ENCODE measurements at regions not wholly inside any gene's neighbourhood (a gene's known extent, or its start where the extent isn't known, plus 50 kb on each side); places are given as distances from the start of the nearest gene placed in this dataset.

DNA sequence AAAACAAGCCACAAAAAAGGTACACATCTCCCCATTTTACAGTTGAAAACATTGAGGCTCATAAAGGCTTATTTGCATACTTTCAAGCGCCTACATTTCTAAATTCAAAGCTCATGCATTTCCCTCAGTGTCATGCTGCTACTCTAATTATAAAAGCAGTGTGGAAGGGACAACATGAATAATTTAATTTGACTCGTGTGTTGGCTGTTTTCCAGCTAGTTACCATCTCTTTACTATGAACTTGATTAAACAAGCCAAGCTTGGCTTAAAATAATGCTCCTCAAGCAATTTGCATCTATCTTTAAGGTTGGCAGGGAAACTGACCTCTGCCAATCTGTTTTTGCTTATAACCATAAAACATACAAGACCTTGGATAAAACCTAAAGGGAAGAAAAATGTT, 252.5 kb upstream of the NEIL3 start:
- H3K9me3 Mint-ChIP-seq (ENCODE audit: unreplicated experiment): no peaks in the 10 kb centered on the region
- H3K9me3 ChIP-seq: no peaks in the 10 kb centered on the region
- DNase-seq: no peak
- H3K36me3 ChIP-seq (ENCODE audit: control insufficient read depth, insufficient read depth, low read length): no peaks in the 10 kb centered on the region
- H3K4me3 Mint-ChIP-seq (ENCODE audit: unreplicated experiment): no peak overlapping the region
- H3K4me1 ChIP-seq: no peaks in the 10 kb centered on the region
- POLR2A ChIA-PET: no interaction called here
- CTCF ChIA-PET: interaction anchor here (1.0 kb wide), 1 partner anchor 10 kb away, joined by 6 read pairs; no protein-coding TSS in a partner anchor
- H3K27me3 Mint-ChIP-seq (ENCODE audit: insufficient read depth, unreplicated experiment): no peaks in the 10 kb centered on the region
- no peaks in the 10 kb centered on the region for H3K36me3 Mint-ChIP-seq (ENCODE audit: insufficient read depth, unreplicated experiment)
- H3K4me3 ChIP-seq (ENCODE audit: low read depth, low read length): no peak overlapping the region
- TF ChIP-seq, protein P1, sequence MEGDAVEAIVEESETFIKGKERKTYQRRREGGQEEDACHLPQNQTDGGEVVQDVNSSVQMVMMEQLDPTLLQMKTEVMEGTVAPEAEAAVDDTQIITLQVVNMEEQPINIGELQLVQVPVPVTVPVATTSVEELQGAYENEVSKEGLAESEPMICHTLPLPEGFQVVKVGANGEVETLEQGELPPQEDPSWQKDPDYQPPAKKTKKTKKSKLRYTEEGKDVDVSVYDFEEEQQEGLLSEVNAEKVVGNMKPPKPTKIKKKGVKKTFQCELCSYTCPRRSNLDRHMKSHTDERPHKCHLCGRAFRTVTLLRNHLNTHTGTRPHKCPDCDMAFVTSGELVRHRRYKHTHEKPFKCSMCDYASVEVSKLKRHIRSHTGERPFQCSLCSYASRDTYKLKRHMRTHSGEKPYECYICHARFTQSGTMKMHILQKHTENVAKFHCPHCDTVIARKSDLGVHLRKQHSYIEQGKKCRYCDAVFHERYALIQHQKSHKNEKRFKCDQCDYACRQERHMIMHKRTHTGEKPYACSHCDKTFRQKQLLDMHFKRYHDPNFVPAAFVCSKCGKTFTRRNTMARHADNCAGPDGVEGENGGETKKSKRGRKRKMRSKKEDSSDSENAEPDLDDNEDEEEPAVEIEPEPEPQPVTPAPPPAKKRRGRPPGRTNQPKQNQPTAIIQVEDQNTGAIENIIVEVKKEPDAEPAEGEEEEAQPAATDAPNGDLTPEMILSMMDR (IDR thresholded peaks at IDR 0.05; ENCODE audit: insufficient read depth in 1 of 2, low read depth in 1 of 2, low read length in 1 of 2, severe bottlenecking in 1 of 2, unreplicated experiment in 1 of 2): no peak
- no peak overlapping the region for H3K27ac Mint-ChIP-seq (ENCODE audit: unreplicated experiment)
- H3K27me3 ChIP-seq (replicated peaks; ENCODE audit: control insufficient read depth, insufficient read depth, low read length): no peaks in the 10 kb centered on the region
- H3K4me1 Mint-ChIP-seq (ENCODE audit: low read depth, unreplicated experiment): no peaks in the 10 kb centered on the region
- intact Hi-C loops (cut with micrococcal nuclease; ENCODE audit: unreplicated experiment): no loop called here
- BruUV-seq (replicated peaks): no TSS peak

DNA sequence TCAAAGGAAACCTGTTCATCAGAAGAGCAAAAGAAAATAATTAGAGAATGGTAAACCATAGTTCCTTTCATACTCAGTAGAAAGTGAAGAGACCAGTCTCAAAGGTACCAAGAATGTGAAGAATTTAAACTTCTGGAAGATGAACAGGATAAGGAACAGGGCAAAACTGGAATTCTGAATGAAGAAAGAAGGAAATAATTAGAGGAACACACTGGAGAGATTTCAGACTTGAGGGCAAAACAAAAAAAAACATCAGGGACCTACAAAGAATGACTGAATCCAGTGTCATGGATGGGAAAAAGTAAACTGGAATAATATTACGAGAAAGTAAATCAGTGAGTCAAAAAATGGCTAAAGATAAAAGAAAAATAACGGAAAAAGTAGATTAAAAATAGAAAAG, 245.6 kb upstream of the NEIL3 start:
- Histone ChIP-seq H3K4me1 (no peaks in the 10 kb centered on the region), H3K4me3 (ENCODE audit: low read depth, low read length) (no peak overlapping the region), H3K9me3 (no peaks in the 10 kb centered on the region), H3K36me3 (ENCODE audit: control insufficient read depth, insufficient read depth, low read length) (no peaks in the 10 kb centered on the region), H3K27me3 (replicated peaks; ENCODE audit: control insufficient read depth, insufficient read depth, low read length) (no peaks in the 10 kb centered on the region)
- no peak overlapping the region for H3K27ac Mint-ChIP-seq (ENCODE audit: unreplicated experiment)
- H3K4me3 Mint-ChIP-seq (ENCODE audit: unreplicated experiment): no peak overlapping the region
- CTCF ChIA-PET: no interaction called here
- H3K27me3 Mint-ChIP-seq (ENCODE audit: insufficient read depth, unreplicated experiment): no peaks in the 10 kb centered on the region
- POLR2A ChIA-PET: no interaction called here
- no peak for DNase-seq
- H3K36me3 Mint-ChIP-seq (ENCODE audit: insufficient read depth, unreplicated experiment): no peaks in the 10 kb centered on the region
- H3K9me3 Mint-ChIP-seq (ENCODE audit: unreplicated experiment): no peaks in the 10 kb centered on the region
- TF ChIP-seq, protein P1 (IDR thresholded peaks at IDR 0.05; ENCODE audit: insufficient read depth in 1 of 2, low read depth in 1 of 2, low read length in 1 of 2, severe bottlenecking in 1 of 2, unreplicated experiment in 1 of 2): no peak
- no peaks in the 10 kb centered on the region for H3K4me1 Mint-ChIP-seq (ENCODE audit: low read depth, unreplicated experiment)
- intact Hi-C loops (cut with micrococcal nuclease; ENCODE audit: unreplicated experiment): no loop called here
- no TSS peak for BruUV-seq (replicated peaks)

DNA sequence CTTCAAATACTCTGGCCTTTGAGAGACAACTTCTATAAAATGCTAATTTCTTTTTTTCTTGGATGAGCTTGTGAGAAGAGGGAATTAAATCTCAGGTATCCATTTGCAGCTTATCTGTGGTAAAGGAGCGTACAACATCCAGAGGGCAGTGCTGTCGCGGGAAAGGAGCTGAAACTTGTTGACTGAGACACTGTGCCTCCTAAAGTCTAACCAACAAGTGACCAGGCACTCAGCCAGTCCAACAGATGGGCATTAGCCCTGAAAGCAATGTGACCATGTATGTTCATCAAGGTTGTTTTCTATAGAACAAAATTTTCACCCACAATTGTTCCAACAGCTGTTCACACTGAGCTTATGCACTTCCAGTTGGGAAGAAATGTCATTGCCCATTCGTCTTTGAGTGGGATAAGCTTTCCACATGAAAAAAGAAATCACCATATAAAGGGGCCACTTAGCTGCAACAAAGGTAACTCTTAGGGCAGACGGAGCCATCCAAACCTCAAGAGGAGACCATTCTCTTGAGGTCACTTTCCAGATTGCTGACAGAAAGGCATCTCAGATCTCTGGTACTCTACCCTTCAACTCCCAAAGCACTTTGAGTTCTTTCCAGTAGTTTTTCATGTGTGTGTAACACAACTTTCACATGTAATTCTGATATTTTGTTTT, 244.8 kb upstream of the NEIL3 start:
- Mint-ChIP-seq H3K4me3 (ENCODE audit: unreplicated experiment) (no peak overlapping the region), H3K4me1 (ENCODE audit: low read depth, unreplicated experiment) (no peaks in the 10 kb centered on the region), H3K27ac (ENCODE audit: unreplicated experiment) (no peak overlapping the region), H3K9me3 (ENCODE audit: unreplicated experiment) (no peaks in the 10 kb centered on the region), H3K36me3 (ENCODE audit: insufficient read depth, unreplicated experiment) (no peaks in the 10 kb centered on the region), H3K27me3 (ENCODE audit: insufficient read depth, unreplicated experiment) (no peaks in the 10 kb centered on the region)
- CTCF ChIA-PET: no interaction called here
- Histone ChIP-seq H3K4me1 (no peaks in the 10 kb centered on the region), H3K36me3 (ENCODE audit: control insufficient read depth, insufficient read depth, low read length) (no peaks in the 10 kb centered on the region), H3K9me3 (no peaks in the 10 kb centered on the region), H3K4me3 (ENCODE audit: low read depth, low read length) (no peak overlapping the region), H3K27me3 (replicated peaks; ENCODE audit: control insufficient read depth, insufficient read depth, low read length) (no peaks in the 10 kb centered on the region)
- intact Hi-C loops (cut with micrococcal nuclease; ENCODE audit: unreplicated experiment): no loop called here
- no TSS peak for BruUV-seq (replicated peaks)
- POLR2A ChIA-PET: no interaction called here
- TF ChIP-seq, protein P1 (IDR thresholded peaks at IDR 0.05; ENCODE audit: insufficient read depth in 1 of 2, low read depth in 1 of 2, low read length in 1 of 2, severe bottlenecking in 1 of 2, unreplicated experiment in 1 of 2): no peak
- no peak for DNase-seq
